ENCODE measurements at regions not wholly inside any gene's neighbourhood (a gene's known extent, or its start where the extent isn't known, plus 50 kb on each side); places are given as distances from the start of the nearest gene placed in this dataset.

DNA sequence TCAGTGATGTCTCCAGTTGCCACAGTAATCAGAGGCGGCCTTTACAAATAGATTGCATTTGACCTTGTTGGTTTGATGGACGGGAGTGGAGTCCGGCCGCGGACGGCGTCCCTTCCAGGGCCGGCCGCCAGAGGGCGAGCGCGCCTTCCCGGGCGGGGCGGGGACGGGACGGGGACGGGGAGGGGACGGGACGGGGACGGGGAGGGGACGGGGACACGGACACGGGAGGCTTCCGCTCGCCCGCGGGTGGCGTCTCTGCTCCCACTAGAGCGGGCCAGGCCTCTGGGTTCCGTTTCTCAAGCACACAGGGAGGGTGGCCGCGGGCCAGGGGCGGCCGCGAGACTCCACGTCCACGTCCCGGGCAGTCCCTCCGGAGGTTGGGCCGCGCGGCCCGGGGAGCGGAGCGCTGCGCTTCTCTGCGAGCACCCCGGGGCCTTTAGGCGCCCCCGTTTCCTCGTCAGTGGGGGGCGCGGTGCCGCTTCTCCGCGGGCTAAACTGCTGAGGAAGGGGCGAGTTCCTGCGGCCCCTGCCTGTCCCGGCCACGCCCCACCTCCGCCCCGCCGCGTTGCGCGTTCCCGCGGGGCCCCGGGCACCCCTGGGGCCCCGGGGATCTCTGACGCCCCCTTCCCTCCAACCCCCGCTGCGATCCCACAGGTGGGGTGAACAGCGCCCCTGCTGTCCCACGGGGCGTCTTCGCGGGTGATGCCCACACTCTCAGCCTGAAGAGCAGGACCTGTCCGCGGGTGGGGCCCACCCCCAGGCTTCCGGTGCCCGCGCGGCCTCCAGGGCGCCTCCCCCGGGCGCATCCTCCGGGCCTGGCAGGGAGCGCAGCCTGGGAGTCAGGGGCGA is 84.2 kb upstream of the MKI67 start:
- no peak for DNase-seq (ENCODE audit: low read depth)
- Histone ChIP-seq H3K27me3 (ENCODE audit: control insufficient read depth, insufficient read depth, low read length) (peaks cover 6% of the 10 kb centered on the region), H3K4me3 (ENCODE audit: low read depth, low read length) (peak overlapping the region; percentile 70), H3K36me3 (ENCODE audit: control insufficient read depth, insufficient read depth, low read length) (no peaks in the 10 kb centered on the region)
- TF ChIP-seq, protein P1, sequence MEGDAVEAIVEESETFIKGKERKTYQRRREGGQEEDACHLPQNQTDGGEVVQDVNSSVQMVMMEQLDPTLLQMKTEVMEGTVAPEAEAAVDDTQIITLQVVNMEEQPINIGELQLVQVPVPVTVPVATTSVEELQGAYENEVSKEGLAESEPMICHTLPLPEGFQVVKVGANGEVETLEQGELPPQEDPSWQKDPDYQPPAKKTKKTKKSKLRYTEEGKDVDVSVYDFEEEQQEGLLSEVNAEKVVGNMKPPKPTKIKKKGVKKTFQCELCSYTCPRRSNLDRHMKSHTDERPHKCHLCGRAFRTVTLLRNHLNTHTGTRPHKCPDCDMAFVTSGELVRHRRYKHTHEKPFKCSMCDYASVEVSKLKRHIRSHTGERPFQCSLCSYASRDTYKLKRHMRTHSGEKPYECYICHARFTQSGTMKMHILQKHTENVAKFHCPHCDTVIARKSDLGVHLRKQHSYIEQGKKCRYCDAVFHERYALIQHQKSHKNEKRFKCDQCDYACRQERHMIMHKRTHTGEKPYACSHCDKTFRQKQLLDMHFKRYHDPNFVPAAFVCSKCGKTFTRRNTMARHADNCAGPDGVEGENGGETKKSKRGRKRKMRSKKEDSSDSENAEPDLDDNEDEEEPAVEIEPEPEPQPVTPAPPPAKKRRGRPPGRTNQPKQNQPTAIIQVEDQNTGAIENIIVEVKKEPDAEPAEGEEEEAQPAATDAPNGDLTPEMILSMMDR (IDR thresholded peaks at IDR 0.05; ENCODE audit: insufficient read depth, low read length, poor library complexity, severe bottlenecking): peak; percentile 58

DNA sequence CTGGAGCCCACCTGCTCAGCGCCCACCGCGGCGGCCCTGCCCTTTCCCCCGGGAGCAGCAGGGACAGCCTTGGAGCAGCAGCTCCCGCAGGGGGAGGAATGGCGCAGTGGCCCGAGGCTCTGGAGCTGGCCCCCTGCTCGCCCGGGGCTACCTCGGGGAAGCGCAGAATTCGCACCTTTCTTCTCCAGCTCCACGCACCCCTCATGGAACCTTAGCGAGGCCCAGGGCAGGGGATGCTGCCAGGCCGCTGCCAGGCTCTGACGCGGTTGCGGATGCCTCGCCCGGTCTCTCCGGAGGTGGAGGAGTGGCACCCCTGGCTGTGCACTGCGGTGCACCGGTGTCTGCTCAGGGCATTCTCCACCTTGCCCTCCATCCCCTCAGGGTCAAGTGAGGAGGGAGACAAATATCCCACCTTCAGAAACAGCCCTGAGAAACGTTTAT is 84.9 kb upstream of the MKI67 start:
- H3K4me3 ChIP-seq (ENCODE audit: low read depth, low read length): no peak overlapping the region
- TF ChIP-seq, protein P1 (IDR thresholded peaks at IDR 0.05; ENCODE audit: insufficient read depth, low read length, poor library complexity, severe bottlenecking): no peak
- no peaks in the 10 kb centered on the region for H3K36me3 ChIP-seq (ENCODE audit: control insufficient read depth, insufficient read depth, low read length)
- no peak for DNase-seq (ENCODE audit: low read depth)
- peaks cover 6% of the 10 kb centered on the region for H3K27me3 ChIP-seq (ENCODE audit: control insufficient read depth, insufficient read depth, low read length)

DNA sequence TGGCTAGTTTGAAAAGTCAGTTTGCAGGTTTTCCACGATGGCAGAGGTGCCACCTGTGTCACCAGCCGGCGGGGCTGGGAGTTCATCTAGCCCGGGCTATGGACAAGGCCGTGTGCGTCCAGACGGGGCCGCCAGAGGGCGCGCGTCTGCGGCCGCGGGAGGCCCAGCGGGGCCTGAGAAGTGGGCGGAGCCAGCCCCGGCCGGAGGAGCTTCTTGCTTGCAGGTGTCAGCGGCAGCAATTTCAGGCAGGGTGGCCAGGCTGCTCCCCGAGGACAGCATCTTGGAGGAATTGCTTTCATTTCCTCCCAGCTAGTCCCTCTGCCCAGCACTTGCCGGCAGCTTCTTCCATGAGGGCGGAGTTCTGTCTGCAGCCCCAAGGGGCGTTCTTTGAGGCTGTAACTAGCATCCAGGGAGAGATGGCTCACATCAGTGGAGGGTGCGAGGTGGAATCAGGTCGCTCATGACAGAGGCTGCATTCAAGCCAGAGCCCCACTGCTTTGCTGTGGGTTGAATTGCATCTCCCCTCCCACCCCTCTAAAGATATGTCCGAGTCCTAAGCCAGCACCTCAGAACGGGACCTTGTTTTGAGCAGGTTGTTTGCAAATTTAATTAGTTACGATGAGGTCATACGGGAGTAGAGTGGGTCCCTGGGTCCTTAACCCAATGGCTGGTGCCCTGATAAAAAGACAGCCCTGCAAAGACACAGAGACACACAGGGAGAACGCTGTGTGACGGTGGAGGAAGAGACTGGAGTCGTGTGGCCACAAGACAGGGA is 85.9 kb upstream of the MKI67 start:
- TF ChIP-seq, protein P1 (IDR thresholded peaks at IDR 0.05; ENCODE audit: insufficient read depth, low read length, poor library complexity, severe bottlenecking): peak; percentile 82
- peak; percentile 44 for DNase-seq (ENCODE audit: low read depth)
- H3K27me3 ChIP-seq (ENCODE audit: control insufficient read depth, insufficient read depth, low read length): peaks cover 6% of the 10 kb centered on the region
- no peak overlapping the region for H3K4me3 ChIP-seq (ENCODE audit: low read depth, low read length)
- no peaks in the 10 kb centered on the region for H3K36me3 ChIP-seq (ENCODE audit: control insufficient read depth, insufficient read depth, low read length)

DNA sequence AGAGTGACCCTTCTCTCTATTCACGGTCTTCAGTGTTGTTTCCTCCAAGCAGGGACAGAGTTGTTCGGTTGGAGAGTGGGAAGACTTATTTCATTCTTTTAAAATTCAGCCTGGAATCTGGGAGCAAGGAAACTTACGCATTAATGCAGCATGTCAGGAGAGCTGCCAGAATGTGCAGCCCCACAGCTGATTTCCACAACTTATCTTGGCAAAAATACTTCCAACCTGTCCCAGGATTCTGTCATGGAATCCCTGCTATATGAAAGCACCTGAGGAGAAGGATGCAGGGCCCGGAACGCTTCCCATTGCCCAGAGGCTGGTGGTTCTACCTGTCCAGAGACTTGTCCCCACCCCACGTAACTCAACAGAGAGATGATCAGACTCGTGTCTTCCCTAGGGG is 86.9 kb upstream of the MKI67 start:
- TF ChIP-seq, protein P1 (IDR thresholded peaks at IDR 0.05; ENCODE audit: insufficient read depth, low read length, poor library complexity, severe bottlenecking): no peak
- no peak for DNase-seq (ENCODE audit: low read depth)
- Histone ChIP-seq H3K27me3 (ENCODE audit: control insufficient read depth, insufficient read depth, low read length) (peaks cover 6% of the 10 kb centered on the region), H3K4me3 (ENCODE audit: low read depth, low read length) (no peak overlapping the region), H3K36me3 (ENCODE audit: control insufficient read depth, insufficient read depth, low read length) (no peaks in the 10 kb centered on the region)

DNA sequence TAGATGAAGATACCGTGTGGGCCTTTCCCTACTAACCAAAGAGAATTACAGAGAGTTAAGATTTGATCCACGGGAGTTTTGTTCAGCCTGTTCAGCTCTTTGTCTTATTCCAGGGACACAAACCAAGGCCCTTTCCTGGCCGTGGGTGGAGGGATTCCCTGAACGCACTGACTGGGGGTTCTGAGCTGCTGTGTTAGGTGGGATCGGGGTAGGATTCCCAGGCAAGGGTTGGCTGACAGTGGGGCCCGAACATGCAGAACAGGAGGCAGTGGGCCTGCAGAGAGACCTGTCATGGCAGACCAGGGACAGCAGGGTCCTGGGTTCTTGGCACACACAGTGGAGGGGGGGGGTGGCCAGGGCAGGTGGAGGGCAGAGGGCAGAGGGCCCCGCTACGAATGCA is 89.5 kb upstream of the MKI67 start:
- DNase-seq (ENCODE audit: low read depth): no peak
- TF ChIP-seq, protein P1 (IDR thresholded peaks at IDR 0.05; ENCODE audit: insufficient read depth, low read length, poor library complexity, severe bottlenecking): no peak
- H3K4me3 ChIP-seq (ENCODE audit: low read depth, low read length): no peak overlapping the region
- H3K27me3 ChIP-seq (ENCODE audit: control insufficient read depth, insufficient read depth, low read length): peaks cover 6% of the 10 kb centered on the region
- H3K36me3 ChIP-seq (ENCODE audit: control insufficient read depth, insufficient read depth, low read length): no peaks in the 10 kb centered on the region

Data from kidney epithelial cell (primary cell).